NB4 (cell line): ENCODE measurements at regions not wholly inside any gene's neighbourhood (a gene's known extent, or its start where the extent isn't known, plus 50 kb on each side); places are given as distances from the start of the nearest gene placed in this dataset.

ENCODE experiments used
- POLR2A ChIP-seq: IDR thresholded peaks from 2 replicates; pipeline ENCODE4 v1.6.1; 2011; ENCODE audit warnings: mild to moderate bottlenecking; ENCODE audit not compliant: insufficient read length; ENCODE audit errors: extremely low read depth
- TF ChIP-seq, protein P1 (sequence below): IDR thresholded peaks from one replicate; pipeline ENCODE4 v1.5.1; 2012; ENCODE audit warnings: low read depth, low read length

DNA sequence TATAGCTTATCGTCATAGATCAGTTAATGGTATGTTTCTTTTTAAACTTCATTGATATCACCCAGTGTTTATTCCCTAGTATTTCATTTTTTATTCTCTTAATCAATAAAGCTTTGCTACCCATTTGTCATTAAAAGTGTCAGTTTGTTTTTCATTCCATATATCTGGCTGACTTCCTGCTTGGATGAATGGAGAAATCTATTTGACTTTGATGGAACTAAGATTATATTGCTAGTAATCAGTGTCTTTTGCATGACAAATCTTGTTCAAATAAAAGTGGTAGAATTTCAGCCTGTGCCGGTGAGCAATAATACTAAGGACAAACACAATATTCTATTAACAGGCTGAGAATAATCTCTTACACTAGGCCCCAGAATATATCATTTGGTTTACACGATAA lies 203.3 kb downstream of the SEC23IP start:
- TF ChIP-seq, protein P1, sequence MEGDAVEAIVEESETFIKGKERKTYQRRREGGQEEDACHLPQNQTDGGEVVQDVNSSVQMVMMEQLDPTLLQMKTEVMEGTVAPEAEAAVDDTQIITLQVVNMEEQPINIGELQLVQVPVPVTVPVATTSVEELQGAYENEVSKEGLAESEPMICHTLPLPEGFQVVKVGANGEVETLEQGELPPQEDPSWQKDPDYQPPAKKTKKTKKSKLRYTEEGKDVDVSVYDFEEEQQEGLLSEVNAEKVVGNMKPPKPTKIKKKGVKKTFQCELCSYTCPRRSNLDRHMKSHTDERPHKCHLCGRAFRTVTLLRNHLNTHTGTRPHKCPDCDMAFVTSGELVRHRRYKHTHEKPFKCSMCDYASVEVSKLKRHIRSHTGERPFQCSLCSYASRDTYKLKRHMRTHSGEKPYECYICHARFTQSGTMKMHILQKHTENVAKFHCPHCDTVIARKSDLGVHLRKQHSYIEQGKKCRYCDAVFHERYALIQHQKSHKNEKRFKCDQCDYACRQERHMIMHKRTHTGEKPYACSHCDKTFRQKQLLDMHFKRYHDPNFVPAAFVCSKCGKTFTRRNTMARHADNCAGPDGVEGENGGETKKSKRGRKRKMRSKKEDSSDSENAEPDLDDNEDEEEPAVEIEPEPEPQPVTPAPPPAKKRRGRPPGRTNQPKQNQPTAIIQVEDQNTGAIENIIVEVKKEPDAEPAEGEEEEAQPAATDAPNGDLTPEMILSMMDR: no peak
- no peak for TF ChIP-seq POLR2A
